Esophagus squamous epithelium (tissue), 5 donors: ENCODE measurements at regions not wholly inside any gene's neighbourhood (a gene's known extent, or its start where the extent isn't known, plus 50 kb on each side); places are given as distances from the start of the nearest gene placed in this dataset.

Experiments used
- DNase-seq: peaks from one replicate; lab custom pipeline; 2025; lab: John Stamatoyannopoulos, UW
- H3K27ac ChIP-seq, 4 donors: fragments of 200-600 bp; sonication (generic); one replicate each; pipeline ENCODE4 v1.5.1; 2016 to 2019; ENCODE audit warnings: mild to moderate bottlenecking in 1 of 4
- H3K27me3 ChIP-seq, 4 donors: fragments of 200-600 bp; sonication (generic); 1 replicate in 3 of 4; 2 replicates in 1 of 4; pipeline versions ENCODE4 v1.5.1 to v1.6.0; 2017 to 2021; ENCODE audit warnings: antibody characterized with exemption in 1 of 4
- H3K36me3 ChIP-seq, 3 donors: fragments of 200-600 bp; sonication (generic); one replicate each; pipeline ENCODE4 v1.5.1; 2016 to 2019
- H3K4me1 ChIP-seq, 3 donors: fragments of 200-600 bp; sonication (generic); one replicate each; pipeline ENCODE4 v1.5.1; 2017 to 2019
- H3K4me3 ChIP-seq, 4 donors: fragments of 200-600 bp; sonication (generic); 1 replicate in 3 of 4; 2 replicates in 1 of 4; pipeline ENCODE4 v1.5.1; 2016 to 2019; ENCODE audit warnings: mild to moderate bottlenecking in 2 of 4, moderate library complexity in 1 of 4
- H3K9me3 ChIP-seq, 3 donors: fragments of 200-600 bp; sonication (generic); one replicate each; pipeline ENCODE4 v1.5.1; 2016 to 2019
- POLR2A ChIP-seq, 4 donors: fragments of 450-650 bp; IDR thresholded peaks; one replicate each; pipeline ENCODE4 v1.6.1; 2017; ENCODE audit warnings: antibody characterized with exemption in 4 of 4, mild to moderate bottlenecking in 4 of 4, moderate library complexity in 3 of 4
- WGBS, 2 donors: methylation state at CpG; one replicate each; pipeline ENCODE4 v1.1.5; 2018; 5-methylcytosine and 5-hydroxymethylcytosine counted together
- intact Hi-C: fragments of 100-400 bp; cut with DNase I; formaldehyde crosslinking; loops from one replicate; pipeline ENCODE4 v1.15.0; 2022
- TF ChIP-seq, protein P1 (sequence below), 6 experiments: fragments of 450-650 bp in 4 of 6; fragments of 200-600 bp in 2 of 6; sonication (generic) in 2 of 6; IDR thresholded peaks; one replicate each; pipeline ENCODE4 v1.5.1; 2016 to 2019; ENCODE audit warnings: antibody characterized with exemption in 6 of 6, mild to moderate bottlenecking in 4 of 6, moderate library complexity in 4 of 6
- donor health status: DM: yes; HTN: yes; CAD: no.

DNA sequence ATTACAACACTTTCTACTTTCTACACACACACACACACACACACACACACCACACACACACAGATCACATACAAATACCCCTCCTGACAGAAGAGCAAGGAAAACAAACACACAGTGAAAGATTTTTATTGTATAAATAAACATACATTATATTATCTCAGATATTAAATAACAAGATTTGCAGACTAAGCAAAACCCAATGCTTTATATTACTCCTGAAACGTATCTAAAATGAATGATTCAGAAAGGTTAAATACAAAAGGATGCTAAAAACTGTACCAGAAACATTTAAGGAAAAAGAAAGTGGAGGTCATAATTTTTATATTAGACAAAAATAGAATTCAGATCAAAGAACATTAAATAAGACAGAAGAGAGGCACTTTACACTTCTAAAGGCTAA lies 208.3 kb upstream of the NPSR1 start:
- DNase-seq, result no peak
- Histone ChIP-seq H3K9me3 (no peaks in the 10 kb centered on the region), H3K36me3 (no peaks in the 10 kb centered on the region), H3K27me3 (no peaks in the 10 kb centered on the region), H3K4me1 (no peaks in the 10 kb centered on the region), H3K4me3 (no peak overlapping the region), H3K27ac (no peak overlapping the region)
- 38 to 60% methylated on average over 1 of the region's 1 CpG for WGBS, 2 donors
- TF ChIP-seq, protein P1, sequence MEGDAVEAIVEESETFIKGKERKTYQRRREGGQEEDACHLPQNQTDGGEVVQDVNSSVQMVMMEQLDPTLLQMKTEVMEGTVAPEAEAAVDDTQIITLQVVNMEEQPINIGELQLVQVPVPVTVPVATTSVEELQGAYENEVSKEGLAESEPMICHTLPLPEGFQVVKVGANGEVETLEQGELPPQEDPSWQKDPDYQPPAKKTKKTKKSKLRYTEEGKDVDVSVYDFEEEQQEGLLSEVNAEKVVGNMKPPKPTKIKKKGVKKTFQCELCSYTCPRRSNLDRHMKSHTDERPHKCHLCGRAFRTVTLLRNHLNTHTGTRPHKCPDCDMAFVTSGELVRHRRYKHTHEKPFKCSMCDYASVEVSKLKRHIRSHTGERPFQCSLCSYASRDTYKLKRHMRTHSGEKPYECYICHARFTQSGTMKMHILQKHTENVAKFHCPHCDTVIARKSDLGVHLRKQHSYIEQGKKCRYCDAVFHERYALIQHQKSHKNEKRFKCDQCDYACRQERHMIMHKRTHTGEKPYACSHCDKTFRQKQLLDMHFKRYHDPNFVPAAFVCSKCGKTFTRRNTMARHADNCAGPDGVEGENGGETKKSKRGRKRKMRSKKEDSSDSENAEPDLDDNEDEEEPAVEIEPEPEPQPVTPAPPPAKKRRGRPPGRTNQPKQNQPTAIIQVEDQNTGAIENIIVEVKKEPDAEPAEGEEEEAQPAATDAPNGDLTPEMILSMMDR (IDR thresholded peaks at IDR 0.05), result no peak
- TF ChIP-seq POLR2A (IDR thresholded peaks at IDR 0.05), result no peak
- intact Hi-C loops, result no loop called here

DNA sequence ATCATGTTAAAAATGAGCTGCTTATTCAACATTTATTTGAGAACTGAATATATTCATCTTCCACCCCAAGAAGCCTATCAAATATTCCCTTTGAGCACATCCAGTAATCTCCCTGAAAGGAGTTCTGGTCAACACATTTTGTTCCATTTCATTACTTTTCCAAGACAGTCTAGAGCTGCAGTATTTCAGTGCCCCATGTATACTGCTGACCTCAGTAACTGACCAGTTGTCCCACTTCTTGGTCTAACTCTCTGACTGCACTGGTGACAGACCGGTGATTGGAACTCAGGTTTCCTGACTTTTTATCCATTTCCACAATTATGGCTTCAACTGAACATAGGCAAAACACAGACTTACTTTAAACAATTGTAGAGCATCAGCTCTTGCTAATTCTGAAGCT lies 206.8 kb upstream of the NPSR1 start:
- H3K27ac ChIP-seq, result no peak overlapping the region
- no peak for DNase-seq
- H3K4me3 ChIP-seq, result no peak overlapping the region
- intact Hi-C loops, result no loop called here
- no peaks in the 10 kb centered on the region for H3K9me3 ChIP-seq
- H3K27me3 ChIP-seq, result no peaks in the 10 kb centered on the region
- 92 to 100% methylated on average over 1 of the region's 1 CpG for WGBS, 2 donors
- TF ChIP-seq, protein P1 (IDR thresholded peaks at IDR 0.05), result no peak
- TF ChIP-seq POLR2A (IDR thresholded peaks at IDR 0.05), result no peak
- no peaks in the 10 kb centered on the region for H3K36me3 ChIP-seq
- H3K4me1 ChIP-seq, result no peaks in the 10 kb centered on the region

DNA sequence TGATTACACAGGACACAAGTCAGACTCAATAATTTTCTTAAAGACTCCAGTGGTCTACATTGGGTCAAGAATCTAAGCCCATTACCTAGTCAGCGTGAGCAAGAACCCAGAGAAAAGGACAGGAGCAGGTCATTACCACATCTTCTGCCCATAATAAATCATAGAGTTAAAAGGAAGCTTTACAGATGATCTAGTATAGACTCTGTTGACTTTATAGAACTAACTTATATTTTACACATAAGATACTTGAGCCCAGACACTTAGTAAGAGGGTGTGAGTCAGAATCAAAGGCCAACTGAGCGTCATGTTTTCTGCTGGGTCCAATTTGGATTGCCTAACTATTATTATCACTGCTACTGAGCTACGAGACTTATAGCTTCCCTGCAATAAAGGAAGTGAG lies 206.1 kb upstream of the NPSR1 start:
- H3K36me3 ChIP-seq, result no peaks in the 10 kb centered on the region
- no peak overlapping the region for H3K4me3 ChIP-seq
- H3K27me3 ChIP-seq, result no peaks in the 10 kb centered on the region
- H3K4me1 ChIP-seq, result no peaks in the 10 kb centered on the region
- no peak for TF ChIP-seq POLR2A (IDR thresholded peaks at IDR 0.05)
- TF ChIP-seq, protein P1 (IDR thresholded peaks at IDR 0.05), result no peak
- DNase-seq, result no peak
- H3K27ac ChIP-seq, result no peak overlapping the region
- WGBS, 2 donors, result 66 to 70% methylated on average over 3 of the region's 3 CpGs
- no peaks in the 10 kb centered on the region for H3K9me3 ChIP-seq
- intact Hi-C loops, result no loop called here

DNA sequence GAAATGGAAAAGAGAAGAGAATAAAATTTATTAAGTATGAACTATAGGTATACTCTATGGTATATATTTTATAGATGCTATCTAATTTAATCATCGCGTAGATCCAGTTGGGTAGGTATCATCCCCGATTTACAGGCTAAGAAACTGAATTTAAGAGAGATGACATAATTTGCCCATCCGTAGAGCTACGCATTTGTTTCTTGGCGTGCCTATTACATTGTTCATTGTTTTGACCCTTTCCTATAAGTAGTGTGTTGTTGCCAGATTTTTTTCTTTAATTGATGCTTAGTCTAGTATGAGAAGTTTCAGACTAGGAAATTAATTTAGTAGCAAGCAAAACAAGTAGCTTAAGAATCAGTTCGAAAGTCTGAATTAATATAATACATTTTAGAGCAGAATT lies 205.7 kb upstream of the NPSR1 start:
- H3K27me3 ChIP-seq, result no peaks in the 10 kb centered on the region
- intact Hi-C loops, result no loop called here

DNA sequence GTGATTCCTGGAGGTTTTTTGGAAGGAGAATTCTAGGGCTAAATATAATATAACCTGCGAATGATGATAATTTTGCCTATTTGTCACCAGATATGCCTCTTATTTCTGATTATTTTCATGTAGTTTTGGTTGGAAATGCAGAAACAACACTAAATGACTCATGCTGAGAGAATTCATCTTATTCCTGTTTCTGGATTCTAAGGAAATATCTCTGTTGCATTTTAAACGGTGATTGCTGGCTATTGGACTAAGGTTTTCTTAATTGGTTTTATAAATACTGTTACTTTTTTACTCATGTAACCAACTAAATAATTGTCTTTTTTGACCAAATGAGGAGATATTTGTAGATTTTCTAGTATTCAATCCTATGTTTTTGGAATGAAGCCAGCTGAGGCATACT lies 204.9 kb upstream of the NPSR1 start:
- Histone ChIP-seq H3K4me3 (no peak overlapping the region), H3K36me3 (no peaks in the 10 kb centered on the region), H3K27ac (no peak overlapping the region), H3K4me1 (no peaks in the 10 kb centered on the region), H3K9me3 (no peaks in the 10 kb centered on the region), H3K27me3 (no peaks in the 10 kb centered on the region)
- TF ChIP-seq POLR2A (IDR thresholded peaks at IDR 0.05), result no peak
- TF ChIP-seq, protein P1 (IDR thresholded peaks at IDR 0.05), result no peak
- no peak for DNase-seq
- intact Hi-C loops, result no loop called here
- 61 to 67% methylated on average over 2 of the region's 2 CpGs for WGBS, 2 donors

More for the DNA sequence above, 205.7 kb upstream of the NPSR1 start:
- Histone ChIP-seq H3K4me1 (no peaks in the 10 kb centered on the region), H3K4me3 (no peak overlapping the region), H3K9me3 (no peaks in the 10 kb centered on the region), H3K36me3 (no peaks in the 10 kb centered on the region), H3K27ac (no peak overlapping the region)
- DNase-seq, result no peak
- WGBS, 2 donors, result 84 to 85% methylated on average over 7 of the region's 7 CpGs
- TF ChIP-seq POLR2A (IDR thresholded peaks at IDR 0.05), result no peak
- TF ChIP-seq, protein P1 (IDR thresholded peaks at IDR 0.05), result no peak
